H9 (cell line): ENCODE measurements at regions not wholly inside any gene's neighbourhood (a gene's known extent, or its start where the extent isn't known, plus 50 kb on each side); places are given as distances from the start of the nearest gene placed in this dataset.

ENCODE experiments used
- DNase-seq: peaks from one replicate; pipeline ENCODE4 v3.0.0-alpha.2; 2017
- H2AFZ ChIP-seq: one replicate; pipeline ENCODE4 v1.6.1; 2013; ENCODE audit warnings: mild to moderate bottlenecking, low read length, control low read depth, moderate library complexity
- H2AK5ac ChIP-seq: 2 replicates; pipeline ENCODE4 v1.6.1; 2013; ENCODE audit warnings: low read length, control low read depth, mixed read lengths; ENCODE audit not compliant: insufficient read length
- H2BK120ac ChIP-seq: one replicate; pipeline ENCODE4 v1.6.1; 2013; ENCODE audit warnings: low read depth, mild to moderate bottlenecking, low read length, control low read depth, inconsistent platforms; ENCODE audit not compliant: poor library complexity, severe bottlenecking
- H2BK12ac ChIP-seq: 2 replicates; pipeline ENCODE4 v1.6.1; 2013; ENCODE audit warnings: low read length, control low read depth, mixed read lengths, low read depth; ENCODE audit not compliant: insufficient read length
- H2BK15ac ChIP-seq: 2 replicates; pipeline ENCODE4 v1.6.1; 2013; ENCODE audit warnings: low read depth, low read length, control low read depth
- H2BK20ac ChIP-seq: one replicate; pipeline ENCODE4 v1.6.1; 2013; ENCODE audit warnings: low read depth, mild to moderate bottlenecking, low read length, control low read depth, inconsistent platforms; ENCODE audit not compliant: poor library complexity, severe bottlenecking
- H2BK5ac ChIP-seq: 2 replicates; pipeline ENCODE4 v1.6.1; 2013; ENCODE audit warnings: low read length, control low read depth, mixed read lengths; ENCODE audit not compliant: insufficient read length
- H3K14ac ChIP-seq: 2 replicates; pipeline ENCODE4 v1.6.1; 2013; ENCODE audit warnings: low read length, control low read depth; ENCODE audit not compliant: insufficient read depth
- H3K18ac ChIP-seq: 2 replicates; pipeline ENCODE4 v1.6.1; 2013; ENCODE audit warnings: low read depth, mild to moderate bottlenecking, mixed read lengths, low read length, control low read depth; ENCODE audit not compliant: insufficient read length
- H3K23ac ChIP-seq: 2 replicates; pipeline ENCODE4 v1.6.1; 2013; ENCODE audit warnings: low read length, control low read depth, mixed read lengths, low read depth; ENCODE audit not compliant: insufficient read length
- H3K23me2 ChIP-seq: 2 replicates; pipeline ENCODE4 v1.6.1; 2013; ENCODE audit warnings: low read depth, mild to moderate bottlenecking, mixed read lengths, low read length, control low read depth; ENCODE audit not compliant: insufficient read length, poor library complexity, severe bottlenecking
- H3K27ac ChIP-seq: 2 replicates; pipeline ENCODE4 v1.5.1; 2013; ENCODE audit warnings: low read length, control low read depth, mixed read lengths, low read depth; ENCODE audit not compliant: insufficient read length
- H3K27me3 ChIP-seq: 2 replicates; pipeline ENCODE4 v1.6.1; 2013; ENCODE audit warnings: low read length, control low read depth, inconsistent platforms; ENCODE audit not compliant: insufficient read depth
- H3K4ac ChIP-seq: 2 replicates; pipeline ENCODE4 v1.6.1; 2013; ENCODE audit warnings: low read depth, mild to moderate bottlenecking, control low read depth, inconsistent platforms, low read length, moderate library complexity
- H3K4me1 ChIP-seq: 2 replicates; pipeline ENCODE4 v1.6.1; 2013; ENCODE audit warnings: low read length, control low read depth, inconsistent platforms; ENCODE audit not compliant: insufficient read depth
- H3K4me2 ChIP-seq: 2 replicates; pipeline ENCODE4 v1.6.1; 2013; ENCODE audit warnings: low read length, control low read depth, mixed read lengths; ENCODE audit not compliant: insufficient read length, insufficient read depth
- H3K56ac ChIP-seq: 2 replicates; pipeline ENCODE4 v1.6.1; 2013; ENCODE audit warnings: low read depth, mild to moderate bottlenecking, mixed read lengths, low read length, control low read depth; ENCODE audit not compliant: insufficient read length
- H3K79me1 ChIP-seq: 2 replicates; pipeline ENCODE4 v1.6.1; 2013; ENCODE audit warnings: low read depth, mild to moderate bottlenecking, moderate library complexity, low read length, control low read depth, inconsistent platforms; ENCODE audit not compliant: insufficient read depth, poor library complexity, severe bottlenecking
- H3K79me2 ChIP-seq: 2 replicates; pipeline ENCODE4 v1.6.1; 2013; ENCODE audit warnings: low read length, control low read depth, inconsistent platforms; ENCODE audit not compliant: insufficient read depth
- H3K9ac ChIP-seq: 2 replicates; pipeline ENCODE4 v1.6.1; 2013; ENCODE audit warnings: low read length, control low read depth, mixed read lengths; ENCODE audit not compliant: insufficient read length; ENCODE audit errors: extremely low read depth
- H3K9me3 ChIP-seq: one replicate; pipeline ENCODE4 v1.6.1; 2013; ENCODE audit warnings: low read depth, low read length, inconsistent platforms; ENCODE audit not compliant: control insufficient read depth
- H3T11ph ChIP-seq: one replicate; pipeline ENCODE4 v1.6.1; 2013; ENCODE audit warnings: mild to moderate bottlenecking, low read length, control low read depth, inconsistent platforms
- H4K20me1 ChIP-seq: one replicate; pipeline ENCODE4 v1.6.1; 2013; ENCODE audit not compliant: control insufficient read depth, insufficient read length, insufficient read depth
- H4K5ac ChIP-seq: 2 replicates; pipeline ENCODE4 v1.6.1; 2013; ENCODE audit warnings: low read depth, mild to moderate bottlenecking, mixed read lengths, low read length, control low read depth; ENCODE audit not compliant: insufficient read length
- H4K8ac ChIP-seq: replicated peaks from 2 replicates; pipeline ENCODE4 v1.6.1; 2013; ENCODE audit warnings: low read length, control low read depth, mixed read lengths, low read depth; ENCODE audit not compliant: insufficient read length
- H4K91ac ChIP-seq: 2 replicates; pipeline ENCODE4 v1.6.1; 2013; ENCODE audit warnings: low read depth, mild to moderate bottlenecking, moderate library complexity, mixed read lengths, low read length, control low read depth; ENCODE audit not compliant: insufficient read length
- H3K27ac Mint-ChIP-seq, 3 experiments: 2 replicates in 2 of 3; 3 replicates in 1 of 3; pipeline ENCODE4 v1.8.0; 2020 to 2021; ENCODE audit warnings: mixed read lengths in 3 of 3, mild to moderate bottlenecking in 1 of 3, moderate library complexity in 1 of 3
- H3K27me3 Mint-ChIP-seq: 2 replicates; pipeline ENCODE4 v1.8.0; 2021; ENCODE audit warnings: low read depth, mild to moderate bottlenecking, moderate library complexity, mixed read lengths
- H3K36me3 Mint-ChIP-seq, 3 experiments: 2 replicates in 2 of 3; 3 replicates in 1 of 3; pipeline ENCODE4 v1.8.0; 2020 to 2021; ENCODE audit warnings: low read depth in 3 of 3, mixed read lengths in 3 of 3; ENCODE audit not compliant: insufficient read depth in 1 of 3
- H3K4me1 Mint-ChIP-seq, 2 experiments: 2 replicates each; pipeline ENCODE4 v1.8.0; 2020; ENCODE audit warnings: mixed read lengths in 2 of 2
- H3K4me3 Mint-ChIP-seq, 2 experiments: 2 replicates in 1 of 2; 3 replicates in 1 of 2; pipeline ENCODE4 v1.8.0; 2020 to 2021; ENCODE audit warnings: mild to moderate bottlenecking in 2 of 2, mixed read lengths in 2 of 2, moderate library complexity in 1 of 2
- H3K9me3 Mint-ChIP-seq, 2 experiments: 2 replicates in 1 of 2; 3 replicates in 1 of 2; pipeline ENCODE4 v1.8.0; 2020; ENCODE audit warnings: mild to moderate bottlenecking in 2 of 2, mixed read lengths in 2 of 2, moderate library complexity in 1 of 2
- WGBS: extraction: QIAGEN DNeasy Blood & Tissue Kit; methylation state at CpG from one replicate; pipeline ENCODE4 v1.1.7; 2013; ENCODE audit warnings: missing lambda C conversion rate, low lambda C conversion rate, mixed read lengths; ENCODE audit not compliant: insufficient read length; ENCODE audit errors: extremely low coverage; 5-methylcytosine and 5-hydroxymethylcytosine counted together
- TF ChIP-seq, protein P1 (sequence below): fragments of 200-600 bp; sonication (generic); conservative IDR thresholded peaks from 3 replicates; pipeline ENCODE4 v1.8.0; 2021; ENCODE audit warnings: antibody characterized with exemption, mild to moderate bottlenecking

DNA sequence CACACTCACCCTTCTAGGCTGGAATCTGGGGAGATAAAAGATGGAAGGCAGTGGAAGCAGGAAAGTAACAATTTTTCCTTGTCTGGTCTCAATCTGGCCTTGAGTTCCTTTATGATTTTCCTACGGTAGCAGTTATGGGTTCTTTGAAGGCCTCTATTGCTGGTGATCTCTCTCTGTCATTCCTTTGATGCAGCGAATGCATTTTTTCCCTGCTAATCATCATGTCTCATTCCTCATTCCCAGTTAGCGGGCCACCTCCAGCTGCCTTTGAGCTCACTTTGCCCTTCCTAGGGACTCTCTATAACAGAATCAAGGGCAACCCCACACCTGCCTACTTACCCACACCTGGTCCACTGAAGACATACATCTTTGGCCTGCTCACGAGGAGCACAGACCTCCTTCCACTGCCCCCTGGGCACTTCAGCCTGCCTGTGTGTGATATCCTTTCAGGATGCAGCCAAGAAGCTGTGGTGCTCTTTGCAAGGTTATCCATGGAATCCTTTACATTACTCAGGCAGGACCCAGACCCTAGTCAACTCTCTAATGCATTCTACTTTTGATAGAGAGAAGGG, 191.7 kb downstream of the DRD1 start:
- Histone ChIP-seq H3K4ac (no peak overlapping the region), H4K8ac (no peak overlapping the region), H2BK5ac (no peak overlapping the region), H2AK5ac (no peak overlapping the region), H4K20me1 (no peaks in the 10 kb centered on the region), H3K4me2 (no peak overlapping the region), H2BK12ac (no peak overlapping the region), H3K79me1 (no peaks in the 10 kb centered on the region), H2BK20ac (no peak overlapping the region), H3K9ac (no peak overlapping the region), H4K5ac (no peak overlapping the region), H3K23ac (no peak overlapping the region), H3K14ac (no peak overlapping the region), H3K79me2 (no peaks in the 10 kb centered on the region), H3K27ac (no peak overlapping the region), H3T11ph (no peak overlapping the region), H3K4me1 (no peaks in the 10 kb centered on the region), H3K56ac (no peak overlapping the region), H3K9me3 (no peaks in the 10 kb centered on the region), H2BK15ac (no peak overlapping the region), H3K18ac (no peak overlapping the region), H4K91ac (no peak overlapping the region), H3K23me2 (no peaks in the 10 kb centered on the region), H2BK120ac (no peak overlapping the region), H3K27me3 (no peaks in the 10 kb centered on the region), H2AFZ (no peak overlapping the region)
- Mint-ChIP-seq H3K4me1 (peaks cover 6 to 8% of the 10 kb centered on the region in 2 experiments; a peak in 3 of 4 replicates), H3K4me3 (no peak overlapping the region), H3K27ac (no peak overlapping the region), H3K36me3 (no peaks in the 10 kb centered on the region), H3K27me3 (peaks cover 7% of the 10 kb centered on the region), H3K9me3 (no peaks in the 10 kb centered on the region)
- no CpG with 5 or more reads among the region's 4 CpGs for WGBS
- TF ChIP-seq, protein P1, sequence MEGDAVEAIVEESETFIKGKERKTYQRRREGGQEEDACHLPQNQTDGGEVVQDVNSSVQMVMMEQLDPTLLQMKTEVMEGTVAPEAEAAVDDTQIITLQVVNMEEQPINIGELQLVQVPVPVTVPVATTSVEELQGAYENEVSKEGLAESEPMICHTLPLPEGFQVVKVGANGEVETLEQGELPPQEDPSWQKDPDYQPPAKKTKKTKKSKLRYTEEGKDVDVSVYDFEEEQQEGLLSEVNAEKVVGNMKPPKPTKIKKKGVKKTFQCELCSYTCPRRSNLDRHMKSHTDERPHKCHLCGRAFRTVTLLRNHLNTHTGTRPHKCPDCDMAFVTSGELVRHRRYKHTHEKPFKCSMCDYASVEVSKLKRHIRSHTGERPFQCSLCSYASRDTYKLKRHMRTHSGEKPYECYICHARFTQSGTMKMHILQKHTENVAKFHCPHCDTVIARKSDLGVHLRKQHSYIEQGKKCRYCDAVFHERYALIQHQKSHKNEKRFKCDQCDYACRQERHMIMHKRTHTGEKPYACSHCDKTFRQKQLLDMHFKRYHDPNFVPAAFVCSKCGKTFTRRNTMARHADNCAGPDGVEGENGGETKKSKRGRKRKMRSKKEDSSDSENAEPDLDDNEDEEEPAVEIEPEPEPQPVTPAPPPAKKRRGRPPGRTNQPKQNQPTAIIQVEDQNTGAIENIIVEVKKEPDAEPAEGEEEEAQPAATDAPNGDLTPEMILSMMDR = no peak
- DNase-seq = no peak
